ENCODE measurements at regions not wholly inside any gene's neighbourhood (a gene's known extent, or its start where the extent isn't known, plus 50 kb on each side); places are given as distances from the start of the nearest gene placed in this dataset.

GRCh38 chr1:244974106-244974505 is 109.8 kb upstream of the HNRNPU start:
- no peak for DNase-seq (ENCODE audit: low read depth, low spot score)
- H3K27ac ChIP-seq (ENCODE audit: low read depth, low read length): no peak overlapping the region
- TF ChIP-seq CTCF (IDR thresholded peaks at IDR 0.05; ENCODE audit: low read depth, low read length): no peak
- POLR2A ChIA-PET: no interaction called here
- H3K4me3 ChIP-seq (ENCODE audit: low read depth, low read length): no peak overlapping the region
- no peaks in the 10 kb centered on the region for H3K9me3 ChIP-seq (ENCODE audit: control insufficient read depth, insufficient read depth, low read length)
- CTCF ChIA-PET: interaction anchor here (4.4 kb wide), 1 partner anchor 68 kb away, joined by 20 read pairs; no protein-coding TSS in a partner anchor
- no peaks in the 10 kb centered on the region for H3K27me3 ChIP-seq (ENCODE audit: control insufficient read depth, insufficient read depth, low read length)

GRCh38 chr1:244971552-244972216 is 107.3 kb upstream of the HNRNPU start:
- ChIA-PET CTCF (interaction anchor here (0.7 to 4.4 kb wide), 7 partner anchors 16 to 111 kb away, joined by 3 to 20 read pairs (median 4); no protein-coding TSS in a partner anchor), POLR2A (interaction anchor here (0.7 to 4.1 kb wide), 4 partner anchors 71 to 1815 kb away, joined by 5 to 42 read pairs (median 12); partner anchors contain the start of gene HNRNPU)
- no peak for TF ChIP-seq CTCF (IDR thresholded peaks at IDR 0.05; ENCODE audit: low read depth, low read length)
- Histone ChIP-seq H3K9me3 (ENCODE audit: control insufficient read depth, insufficient read depth, low read length) (no peaks in the 10 kb centered on the region), H3K4me3 (ENCODE audit: low read depth, low read length) (peak overlapping the region; percentile 73), H3K27me3 (ENCODE audit: control insufficient read depth, insufficient read depth, low read length) (no peaks in the 10 kb centered on the region), H3K27ac (ENCODE audit: low read depth, low read length) (peak overlapping the region; percentile 99)
- DNase-seq (ENCODE audit: low read depth, low spot score): no peak

GRCh38 chr1:244970744-244971551 is 106.6 kb upstream of the HNRNPU start:
- TF ChIP-seq CTCF (IDR thresholded peaks at IDR 0.05; ENCODE audit: low read depth, low read length): peak; percentile 64
- Histone ChIP-seq H3K9me3 (ENCODE audit: control insufficient read depth, insufficient read depth, low read length) (no peaks in the 10 kb centered on the region), H3K27ac (ENCODE audit: low read depth, low read length) (peak overlapping the region; percentile 99), H3K4me3 (ENCODE audit: low read depth, low read length) (peak overlapping the region; percentile 73), H3K27me3 (ENCODE audit: control insufficient read depth, insufficient read depth, low read length) (no peaks in the 10 kb centered on the region)
- peak; percentile 91 for DNase-seq (ENCODE audit: low read depth, low spot score)
- POLR2A ChIA-PET: interaction anchor here (0.7 to 4.1 kb wide), 5 partner anchors 54 to 1816 kb away, joined by 5 to 42 read pairs (median 6); partner anchors contain the start of gene HNRNPU
- CTCF ChIA-PET: interaction anchor here (0.7 to 4.4 kb wide), 6 partner anchors 16 to 110 kb away, joined by 3 to 20 read pairs (median 6); no protein-coding TSS in a partner anchor

GRCh38 chr1:244970236-244970743 is 105.9 kb upstream of the HNRNPU start:
- Histone ChIP-seq H3K27ac (ENCODE audit: low read depth, low read length) (peak overlapping the region; percentile 98), H3K9me3 (ENCODE audit: control insufficient read depth, insufficient read depth, low read length) (no peaks in the 10 kb centered on the region), H3K27me3 (ENCODE audit: control insufficient read depth, insufficient read depth, low read length) (no peaks in the 10 kb centered on the region), H3K4me3 (ENCODE audit: low read depth, low read length) (peak overlapping the region; percentile 66)
- ChIA-PET CTCF (interaction anchor here (0.9 to 4.4 kb wide), 2 partner anchors 72 to 109 kb away, joined by 3 to 20 read pairs; no protein-coding TSS in a partner anchor), POLR2A (interaction anchor here (0.9 to 4.1 kb wide), 4 partner anchors 53 to 107 kb away, joined by 5 to 42 read pairs (median 12); partner anchors contain the start of gene HNRNPU)
- no peak for TF ChIP-seq CTCF (IDR thresholded peaks at IDR 0.05; ENCODE audit: low read depth, low read length)
- DNase-seq (ENCODE audit: low read depth, low spot score): peak; percentile 20

Measured in AG04450 (cell line).